CD4-positive, alpha-beta memory T cell (primary cell): ENCODE measurements at regions not wholly inside any gene's neighbourhood (a gene's known extent, or its start where the extent isn't known, plus 50 kb on each side); places are given as distances from the start of the nearest gene placed in this dataset.

Source experiments
- CTCF ChIA-PET: fragments of 350-600 bp; sonication (Branson Sonifier 250); formaldehyde crosslinking; loops from one replicate; lab custom pipeline; 2021; ENCODE audit warnings: inconsistent platforms; ENCODE audit not compliant: partially characterized antibody; lab: Charles Lee
- POLR2A ChIA-PET: fragments of 350-600 bp; sonication (Branson Sonifier 250); formaldehyde crosslinking; loops from one replicate; lab custom pipeline; 2021; ENCODE audit not compliant: partially characterized antibody; lab: Charles Lee
- DNase-seq, 5 donors: peaks; one replicate each; pipeline versions ENCODE4 v3.0.0 to v3.0.0-alpha.2; 2020 to 2022; ENCODE audit warnings: mixed read lengths in 1 of 5
- H3K27ac ChIP-seq: one replicate; pipeline ENCODE4 v1.7.0; 2013; ENCODE audit warnings: low read depth, low read length
- H3K27me3 ChIP-seq: 2 replicates; pipeline ENCODE4 v1.7.0; 2013; ENCODE audit warnings: mild to moderate bottlenecking, low read length, moderate library complexity; ENCODE audit not compliant: insufficient read depth
- H3K36me3 ChIP-seq: 2 replicates; pipeline ENCODE4 v1.7.0; 2013; ENCODE audit warnings: mild to moderate bottlenecking, low read length, moderate library complexity; ENCODE audit not compliant: insufficient read depth
- H3K4me1 ChIP-seq: 2 replicates; pipeline ENCODE4 v1.7.0; 2013; ENCODE audit warnings: mild to moderate bottlenecking, low read length, moderate library complexity; ENCODE audit not compliant: insufficient read depth
- H3K4me3 ChIP-seq, 2 donors: one replicate each; pipeline ENCODE4 v1.7.0; 2013; ENCODE audit warnings: low read length in 2 of 2, mild to moderate bottlenecking in 1 of 2
- H3K9me3 ChIP-seq, 2 donors: one replicate each; pipeline ENCODE4 v1.7.0; 2013; ENCODE audit warnings: low read length in 2 of 2, control low read depth in 1 of 2; ENCODE audit not compliant: control insufficient read depth in 1 of 2
- H3K27ac Mint-ChIP-seq, 7 donors: one replicate each; pipeline ENCODE4 v1.8.0; 2020 to 2021; ENCODE audit warnings: mixed read lengths in 7 of 7, mild to moderate bottlenecking in 6 of 7, inconsistent platforms in 3 of 7, moderate library complexity in 3 of 7
- H3K27me3 Mint-ChIP-seq, 2 donors: one replicate each; pipeline ENCODE4 v1.8.0; 2020 to 2021; ENCODE audit warnings: mixed read lengths in 2 of 2
- H3K36me3 Mint-ChIP-seq, 2 donors: one replicate each; pipeline ENCODE4 v1.8.0; 2020 to 2021; ENCODE audit warnings: mixed read lengths in 2 of 2, inconsistent platforms in 1 of 2, mild to moderate bottlenecking in 1 of 2
- H3K4me1 Mint-ChIP-seq, 4 donors: one replicate each; pipeline ENCODE4 v1.8.0; 2020 to 2021; ENCODE audit warnings: mixed read lengths in 4 of 4, mild to moderate bottlenecking in 1 of 4
- H3K4me3 Mint-ChIP-seq, 8 donors: one replicate each; pipeline ENCODE4 v1.8.0; 2020 to 2021; ENCODE audit warnings: mixed read lengths in 8 of 8, mild to moderate bottlenecking in 7 of 8, moderate library complexity in 6 of 8, inconsistent platforms in 3 of 8
- H3K9me3 Mint-ChIP-seq, 8 donors: one replicate each; pipeline ENCODE4 v1.8.0; 2020 to 2021; ENCODE audit warnings: mixed read lengths in 8 of 8, mild to moderate bottlenecking in 5 of 8, inconsistent platforms in 3 of 8, moderate library complexity in 1 of 8
- intact Hi-C: fragments of 100-400 bp; cut with micrococcal nuclease; formaldehyde crosslinking; loops from one replicate; pipeline ENCODE4 v1.15.1; 2023

DNA sequence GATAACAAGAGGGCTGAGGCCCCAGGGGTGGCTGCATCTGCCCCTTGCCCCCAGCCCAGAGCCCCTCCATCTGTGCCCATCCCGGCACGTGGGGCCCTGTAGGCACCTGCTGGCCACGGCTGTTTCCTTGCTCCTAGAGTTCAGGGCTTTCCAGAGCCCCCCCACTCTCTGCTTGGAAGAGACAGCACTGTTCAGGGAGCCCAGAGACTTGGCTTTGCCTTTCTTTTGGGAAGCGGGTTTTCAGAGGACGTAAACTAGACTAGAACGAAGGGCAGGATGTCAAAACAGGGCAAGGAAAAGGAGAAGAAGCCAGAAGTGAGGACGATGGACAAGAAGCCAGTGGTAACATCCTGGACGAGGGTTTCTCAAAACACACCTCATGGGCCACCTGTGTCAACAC lies 163.3 kb upstream of the LHX5 start:
- no peaks in the 10 kb centered on the region for H3K36me3 Mint-ChIP-seq
- CTCF ChIA-PET, result no interaction called here
- POLR2A ChIA-PET, result no interaction called here
- H3K27ac ChIP-seq, result no peak overlapping the region
- no peak overlapping the region for H3K4me3 ChIP-seq
- H3K27me3 ChIP-seq, result no peaks in the 10 kb centered on the region
- H3K4me1 Mint-ChIP-seq, result peaks cover 0 to 5% (median 3%) of the 10 kb centered on the region in 4 donors
- H3K4me3 Mint-ChIP-seq, result no peak overlapping the region
- no peak for DNase-seq
- H3K9me3 ChIP-seq, result no peaks in the 10 kb centered on the region
- H3K27me3 Mint-ChIP-seq, result peaks cover 10 to 14% of the 10 kb centered on the region in 2 donors
- no peaks in the 10 kb centered on the region for H3K4me1 ChIP-seq
- H3K9me3 Mint-ChIP-seq, result peaks cover 0 to 15% (median 10%) of the 10 kb centered on the region in 8 donors
- no peak overlapping the region for H3K27ac Mint-ChIP-seq
- intact Hi-C loops, result no loop called here
- H3K36me3 ChIP-seq, result no peaks in the 10 kb centered on the region

- Histone ChIP-seq H3K4me3 (no peak overlapping the region), H3K36me3 (no peaks in the 10 kb centered on the region), H3K27me3 (no peaks in the 10 kb centered on the region), H3K27ac (no peak overlapping the region), H3K9me3 (no peaks in the 10 kb centered on the region), H3K4me1 (no peaks in the 10 kb centered on the region)
- Mint-ChIP-seq H3K27ac (no peak overlapping the region), H3K27me3 (peaks cover 9 to 10% of the 10 kb centered on the region in 2 donors), H3K4me3 (no peak overlapping the region), H3K4me1 (peaks cover 0 to 5% (median 3%) of the 10 kb centered on the region in 4 donors), H3K36me3 (no peaks in the 10 kb centered on the region), H3K9me3 (peaks cover 0 to 18% (median 13%) of the 10 kb centered on the region in 8 donors)
- CTCF ChIA-PET, result no interaction called here
- intact Hi-C loops, result no loop called here
- no peak for DNase-seq
- POLR2A ChIA-PET, result interaction anchor here (0.6 kb wide), 1 partner anchor 12 kb away, joined by 3 read pairs; no protein-coding TSS in a partner anchor
These were observed 162.8 kb upstream of the LHX5 start for GRCh38 chr12:113634474-113634873.

DNA sequence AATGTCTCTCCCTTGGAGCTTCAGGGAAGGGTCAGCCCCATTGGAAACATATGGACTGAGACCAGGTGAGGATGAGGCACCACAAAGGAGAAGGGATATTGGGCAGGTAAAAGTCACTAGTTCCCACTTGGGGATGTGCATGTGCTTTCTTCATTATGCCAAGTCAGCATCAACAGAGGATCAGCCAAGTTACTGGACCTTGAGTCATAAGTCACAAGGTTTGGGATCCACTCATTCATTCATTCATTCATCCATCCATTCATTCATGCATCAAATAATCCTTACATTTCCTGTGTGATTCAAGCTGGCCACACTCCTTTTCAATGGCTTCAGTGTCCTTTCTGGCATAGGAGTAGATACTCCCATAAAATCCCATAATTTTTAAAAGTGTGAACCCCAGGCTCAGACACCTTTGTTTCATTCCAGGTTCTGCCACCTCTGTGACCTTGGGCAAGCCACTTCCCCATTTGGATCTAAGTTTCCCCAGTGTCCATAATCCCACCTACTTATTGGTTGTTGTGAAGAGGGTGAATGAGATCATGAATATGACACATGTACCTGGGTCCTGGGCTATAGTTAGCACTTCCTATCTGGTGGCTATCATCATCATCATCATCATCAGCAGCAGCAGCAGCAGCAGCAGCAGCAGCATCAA lies 162.1 kb upstream of the LHX5 start:
- H3K36me3 ChIP-seq, result no peaks in the 10 kb centered on the region
- no peaks in the 10 kb centered on the region for H3K27me3 ChIP-seq
- POLR2A ChIA-PET, result no interaction called here
- Mint-ChIP-seq H3K27ac (no peak overlapping the region), H3K27me3 (peaks cover 5 to 9% of the 10 kb centered on the region in 2 donors), H3K4me3 (no peak overlapping the region), H3K9me3 (peaks cover 0 to 25% (median 16%) of the 10 kb centered on the region in 8 donors), H3K4me1 (peaks cover 0 to 4% (median 3%) of the 10 kb centered on the region in 4 donors), H3K36me3 (no peaks in the 10 kb centered on the region)
- H3K27ac ChIP-seq, result no peak overlapping the region
- no peak for DNase-seq
- H3K4me3 ChIP-seq, result no peak overlapping the region
- intact Hi-C loops, result no loop called here
- no peaks in the 10 kb centered on the region for H3K9me3 ChIP-seq
- CTCF ChIA-PET, result no interaction called here
- H3K4me1 ChIP-seq, result no peaks in the 10 kb centered on the region

GRCh38 chr12:113630625-113631024 lies 159.0 kb upstream of the LHX5 start:
- Mint-ChIP-seq H3K9me3 (peaks cover 0 to 45% (median 34%) of the 10 kb centered on the region in 8 donors), H3K4me3 (no peak overlapping the region), H3K36me3 (no peaks in the 10 kb centered on the region), H3K27ac (no peak overlapping the region), H3K27me3 (peaks cover 1 to 9% of the 10 kb centered on the region in 2 donors), H3K4me1 (no peaks in the 10 kb centered on the region)
- Histone ChIP-seq H3K9me3 (no peaks in the 10 kb centered on the region), H3K27ac (no peak overlapping the region), H3K36me3 (no peaks in the 10 kb centered on the region), H3K4me3 (no peak overlapping the region), H3K4me1 (no peaks in the 10 kb centered on the region), H3K27me3 (no peaks in the 10 kb centered on the region)
- POLR2A ChIA-PET, result no interaction called here
- CTCF ChIA-PET, result no interaction called here
- no peak for DNase-seq
- intact Hi-C loops, result no loop called here

- H3K4me1 ChIP-seq, result no peaks in the 10 kb centered on the region
- peaks cover 0 to 51% (median 34%) of the 10 kb centered on the region in 8 donors for H3K9me3 Mint-ChIP-seq
- H3K4me3 Mint-ChIP-seq, result no peak overlapping the region
- no peaks in the 10 kb centered on the region for H3K27me3 ChIP-seq
- H3K36me3 ChIP-seq, result no peaks in the 10 kb centered on the region
- H3K36me3 Mint-ChIP-seq, result no peaks in the 10 kb centered on the region
- H3K4me3 ChIP-seq, result no peak overlapping the region
- POLR2A ChIA-PET, result no interaction called here
- intact Hi-C loops, result no loop called here
- H3K27me3 Mint-ChIP-seq, result peaks cover 3 to 14% of the 10 kb centered on the region in 2 donors
- no peaks in the 10 kb centered on the region for H3K9me3 ChIP-seq
- H3K27ac Mint-ChIP-seq, result no peak overlapping the region
- no peak for DNase-seq
- no peaks in the 10 kb centered on the region for H3K4me1 Mint-ChIP-seq
- H3K27ac ChIP-seq, result no peak overlapping the region
- CTCF ChIA-PET, result no interaction called here
These were observed 153.8 kb upstream of the LHX5 start for GRCh38 chr12:113625499-113625898.

DNA sequence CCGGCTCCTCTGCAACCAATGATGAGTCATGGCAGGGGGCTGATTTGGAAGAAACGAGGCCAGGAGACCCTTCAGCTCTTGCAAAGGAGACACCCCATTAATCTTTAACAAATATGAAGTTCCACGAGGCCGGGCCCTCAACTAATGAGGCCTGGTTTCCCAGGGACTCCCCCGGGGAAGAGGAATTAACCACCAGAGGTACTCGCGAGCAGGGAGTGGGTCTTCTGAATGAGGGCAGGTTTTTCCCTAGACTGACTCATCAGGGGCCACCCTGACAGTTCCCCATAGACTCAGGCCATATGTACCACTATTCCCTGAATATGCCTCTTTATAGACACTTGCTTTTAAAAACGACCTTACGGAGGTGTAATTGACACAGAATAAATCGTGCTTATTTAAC lies 150.7 kb upstream of the LHX5 start:
- Histone ChIP-seq H3K9me3 (no peaks in the 10 kb centered on the region), H3K4me1 (no peaks in the 10 kb centered on the region), H3K27ac (no peak overlapping the region), H3K36me3 (no peaks in the 10 kb centered on the region), H3K27me3 (no peaks in the 10 kb centered on the region), H3K4me3 (no peak overlapping the region)
- CTCF ChIA-PET, result no interaction called here
- Mint-ChIP-seq H3K4me3 (no peak overlapping the region), H3K36me3 (no peaks in the 10 kb centered on the region), H3K27me3 (peaks cover 5 to 9% of the 10 kb centered on the region in 2 donors), H3K27ac (no peak overlapping the region), H3K9me3 (peaks cover 0 to 28% (median 20%) of the 10 kb centered on the region in 8 donors), H3K4me1 (no peaks in the 10 kb centered on the region)
- intact Hi-C loops, result no loop called here
- no peak for DNase-seq
- POLR2A ChIA-PET, result interaction anchor here (1.1 kb wide), 1 partner anchor 91 kb away, joined by 4 read pairs; no protein-coding TSS in a partner anchor

GRCh38 chr12:113620437-113620976 lies 148.8 kb upstream of the LHX5 start:
- no peaks in the 10 kb centered on the region for H3K36me3 Mint-ChIP-seq
- no peak for DNase-seq
- Histone ChIP-seq H3K4me3 (no peak overlapping the region), H3K9me3 (no peaks in the 10 kb centered on the region), H3K27me3 (no peaks in the 10 kb centered on the region), H3K27ac (no peak overlapping the region), H3K36me3 (no peaks in the 10 kb centered on the region), H3K4me1 (no peaks in the 10 kb centered on the region)
- no peaks in the 10 kb centered on the region for H3K4me1 Mint-ChIP-seq
- H3K4me3 Mint-ChIP-seq, result no peak overlapping the region
- H3K27ac Mint-ChIP-seq, result no peak overlapping the region
- ChIA-PET CTCF (no interaction called here), POLR2A (no interaction called here)
- peaks cover 0 to 17% (median 8%) of the 10 kb centered on the region in 8 donors for H3K9me3 Mint-ChIP-seq
- H3K27me3 Mint-ChIP-seq, result peaks cover 8 to 9% of the 10 kb centered on the region in 2 donors
- intact Hi-C loops, result no loop called here
